ENCODE measurements at regions not wholly inside any gene's neighbourhood (a gene's known extent, or its start where the extent isn't known, plus 50 kb on each side); places are given as distances from the start of the nearest gene placed in this dataset.
A peak's percentile ranks its signal among the peaks of the same experiment; 100 is the strongest.

- DNase-seq: no peak
Observed at GRCh38 chr13:84524586-84524985, 642.3 kb upstream of the SLITRK1 start.

GRCh38 chr13:84500016-84500415, 617.7 kb upstream of the SLITRK1 start:
- no peak for DNase-seq

GRCh38 chr13:84497613-84498012, 615.3 kb upstream of the SLITRK1 start:
- no peak for DNase-seq

- peak; percentile 25 for DNase-seq
Observed at GRCh38 chr13:84491952-84492351, 609.7 kb upstream of the SLITRK1 start.

GRCh38 chr13:84487752-84488151, 605.5 kb upstream of the SLITRK1 start:
- DNase-seq: no peak

GRCh38 chr13:84481958-84482357, 599.7 kb upstream of the SLITRK1 start:
- no peak for DNase-seq

GRCh38 chr13:84479656-84480055, 597.4 kb upstream of the SLITRK1 start:
- DNase-seq: no peak

- no peak for DNase-seq
Observed at GRCh38 chr13:84470528-84470927, 588.3 kb upstream of the SLITRK1 start.

GRCh38 chr13:84466461-84466860, 584.2 kb upstream of the SLITRK1 start:
- no peak for DNase-seq

- DNase-seq: no peak
Observed at GRCh38 chr13:84460989-84461388, 578.7 kb upstream of the SLITRK1 start.

- DNase-seq: peak; percentile 6
Observed at GRCh38 chr13:84455143-84455905, 573.0 kb upstream of the SLITRK1 start.

GRCh38 chr13:84447640-84447978, 565.3 kb upstream of the SLITRK1 start:
- DNase-seq: no peak

- peak; percentile 89 for DNase-seq
Observed at GRCh38 chr13:84446972-84447639, 564.8 kb upstream of the SLITRK1 start.

- DNase-seq: no peak
Observed at GRCh38 chr13:84445776-84446175, 563.5 kb upstream of the SLITRK1 start.

GRCh38 chr13:84443463-84443862, 561.2 kb upstream of the SLITRK1 start:
- no peak for DNase-seq

GRCh38 chr13:84439108-84439507, 556.8 kb upstream of the SLITRK1 start:
- no peak for DNase-seq

GRCh38 chr13:84433024-84433423, 550.8 kb upstream of the SLITRK1 start:
- DNase-seq: no peak

GRCh38 chr13:84431646-84432045, 549.4 kb upstream of the SLITRK1 start:
- no peak for DNase-seq

GRCh38 chr13:84430446-84430845, 548.2 kb upstream of the SLITRK1 start:
- DNase-seq: peak; percentile 60

- no peak for DNase-seq
Observed at GRCh38 chr13:84430015-84430414, 547.7 kb upstream of the SLITRK1 start.

GRCh38 chr13:84418041-84418440, 535.8 kb upstream of the SLITRK1 start:
- no peak for DNase-seq

- DNase-seq: no peak
Observed at GRCh38 chr13:84417416-84417815, 535.1 kb upstream of the SLITRK1 start.

- no peak for DNase-seq
Observed at GRCh38 chr13:84413016-84413415, 530.7 kb upstream of the SLITRK1 start.

- DNase-seq: no peak
Observed at GRCh38 chr13:84405286-84405685, 523.0 kb upstream of the SLITRK1 start.

- peak; percentile 12 for DNase-seq
Observed at GRCh38 chr13:84400706-84401105, 518.4 kb upstream of the SLITRK1 start.
